ENCODE measurements at regions not wholly inside any gene's neighbourhood (a gene's known extent, or its start where the extent isn't known, plus 50 kb on each side); places are given as distances from the start of the nearest gene placed in this dataset.
"Not testable (repeated sequence)": the region's sequence is repeated elsewhere in the genome, so short reads cannot be mapped to it uniquely, and the experiment has no call there.

DNA sequence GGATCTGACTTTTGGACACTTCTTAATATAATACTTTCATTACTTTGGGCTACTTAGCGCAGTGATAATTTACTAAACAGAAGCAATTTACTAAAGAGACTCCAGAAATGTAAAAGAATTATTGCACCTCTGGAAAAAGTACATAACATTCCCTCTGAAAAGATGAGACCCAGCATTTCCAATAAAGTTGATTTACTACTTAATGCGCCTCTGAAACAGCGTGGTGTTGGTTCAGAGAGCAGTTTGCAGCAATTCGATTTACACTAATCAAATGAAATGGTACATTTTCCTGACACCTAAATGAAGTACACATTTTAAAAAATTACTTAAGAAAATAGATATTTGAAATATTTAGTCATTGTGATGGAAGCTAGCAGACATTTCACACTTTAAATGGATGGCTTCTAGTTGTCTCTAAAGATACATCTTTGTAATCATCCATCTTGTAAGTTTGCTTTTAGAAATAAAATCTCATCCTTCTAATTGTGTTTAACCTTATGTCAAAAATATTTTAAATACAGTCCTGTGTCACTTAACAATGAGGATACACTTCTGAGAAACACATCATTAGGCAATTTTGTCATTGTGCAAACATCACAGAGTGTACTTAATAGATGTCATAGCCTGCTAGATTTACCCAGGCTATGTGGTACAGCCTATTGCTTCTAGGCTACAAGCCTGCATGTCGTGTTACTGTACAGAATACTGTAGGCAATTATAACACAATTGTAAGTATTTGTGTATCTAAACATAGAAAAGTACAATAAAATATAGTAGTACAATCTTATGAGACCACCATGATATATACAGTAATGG, 284.6 kb upstream of the UBE2E3 start:
- intact Hi-C loops (cut with DNase I) = no loop called here
- no peaks in the 10 kb centered on the region for H3K4me1 ChIP-seq
- no peaks in the 10 kb centered on the region for H3K9me3 ChIP-seq
- H3K27me3 ChIP-seq = no peaks in the 10 kb centered on the region
- H3K4me3 ChIP-seq = no peak overlapping the region
- TF ChIP-seq POLR2A (IDR thresholded peaks at IDR 0.05) (no peak), CTCF (IDR thresholded peaks at IDR 0.05) (no peak)
- H3K27ac ChIP-seq = no peak overlapping the region
- no peaks in the 10 kb centered on the region for H3K36me3 ChIP-seq
- DNase-seq (no peak), ATAC-seq (peak; percentile 31 to 86 (median 62))
- 78% methylated on average over 5 of the region's 5 CpGs for WGBS (ENCODE audit: insufficient coverage, low coverage, low lambda C conversion rate, missing lambda C conversion rate)

DNA sequence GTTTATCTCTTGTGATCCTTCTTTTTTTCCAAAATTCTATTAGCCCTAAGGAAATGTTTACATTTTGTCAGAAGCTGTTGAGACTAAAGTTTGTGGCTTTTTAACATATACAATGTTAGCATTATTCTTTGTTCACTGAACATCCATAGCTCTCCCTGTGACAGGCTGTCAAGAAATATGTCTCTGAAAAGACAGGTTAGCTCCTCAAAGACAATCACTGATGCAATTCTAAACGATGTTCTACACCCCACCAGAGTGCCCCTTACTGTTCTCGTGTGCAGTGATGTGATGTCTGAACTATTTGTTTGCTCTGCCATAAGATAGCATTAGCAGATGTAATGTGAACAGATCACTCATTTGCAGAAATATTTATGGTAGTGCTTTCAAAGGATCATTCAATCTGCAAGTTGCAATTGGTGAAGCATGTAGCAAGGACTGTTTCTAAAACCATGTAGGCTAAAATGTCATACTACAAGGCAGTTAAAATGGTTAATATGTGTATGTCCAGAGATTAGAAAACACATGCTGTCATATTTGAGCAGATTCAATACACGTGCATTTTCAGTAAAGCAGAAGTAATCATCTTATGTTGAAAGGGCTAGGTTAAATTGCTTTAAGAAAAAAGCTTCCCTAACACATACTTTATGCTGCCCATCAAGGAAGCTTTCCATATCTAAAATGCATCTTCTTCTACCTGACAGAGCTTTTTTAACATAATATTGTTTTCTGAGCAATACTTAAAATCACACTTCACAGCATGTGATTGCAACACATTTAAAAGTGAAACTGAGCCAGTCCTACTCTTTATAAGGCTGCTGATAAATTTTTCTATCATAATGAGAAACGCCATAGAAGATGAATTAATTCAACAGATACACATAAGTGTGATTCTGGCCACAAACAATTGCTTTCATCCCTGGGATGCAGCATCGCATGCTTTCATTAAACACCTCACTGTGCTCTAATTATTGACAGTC, 285.7 kb upstream of the UBE2E3 start:
- intact Hi-C loops (cut with DNase I) = no loop called here
- DNase-seq (no peak), ATAC-seq (peak in 1 of 4 donors; percentile 40)
- no peaks in the 10 kb centered on the region for H3K9me3 ChIP-seq
- H3K27me3 ChIP-seq = no peaks in the 10 kb centered on the region
- no peaks in the 10 kb centered on the region for H3K36me3 ChIP-seq
- H3K27ac ChIP-seq = no peak overlapping the region
- 35% methylated on average over 5 of the region's 5 CpGs for WGBS (ENCODE audit: insufficient coverage, low coverage, low lambda C conversion rate, missing lambda C conversion rate)
- no peak overlapping the region for H3K4me3 ChIP-seq
- TF ChIP-seq POLR2A (IDR thresholded peaks at IDR 0.05) (no peak), CTCF (IDR thresholded peaks at IDR 0.05) (no peak)
- H3K4me1 ChIP-seq = no peaks in the 10 kb centered on the region

- ATAC-seq (no peak), DNase-seq (no peak)
- H3K4me3 ChIP-seq = no peak overlapping the region
- WGBS (ENCODE audit: insufficient coverage, low coverage, low lambda C conversion rate, missing lambda C conversion rate) = 89% methylated on average over 7 of the region's 7 CpGs
- intact Hi-C loops (cut with DNase I) = no loop called here
- no peaks in the 10 kb centered on the region for H3K27me3 ChIP-seq
- no peak overlapping the region for H3K27ac ChIP-seq
- TF ChIP-seq CTCF (IDR thresholded peaks at IDR 0.05) = no peak
- TF ChIP-seq POLR2A (IDR thresholded peaks at IDR 0.05) = no peak
- no peaks in the 10 kb centered on the region for H3K9me3 ChIP-seq
- H3K4me1 ChIP-seq = peaks cover 0 to 5% (median 0%) of the 10 kb centered on the region in 4 donors
- H3K36me3 ChIP-seq = peaks cover 0 to 2% (median 0%) of the 10 kb centered on the region in 4 donors
Measured at GRCh38 chr2:180692322-180692721, 288.1 kb upstream of the UBE2E3 start.

DNA sequence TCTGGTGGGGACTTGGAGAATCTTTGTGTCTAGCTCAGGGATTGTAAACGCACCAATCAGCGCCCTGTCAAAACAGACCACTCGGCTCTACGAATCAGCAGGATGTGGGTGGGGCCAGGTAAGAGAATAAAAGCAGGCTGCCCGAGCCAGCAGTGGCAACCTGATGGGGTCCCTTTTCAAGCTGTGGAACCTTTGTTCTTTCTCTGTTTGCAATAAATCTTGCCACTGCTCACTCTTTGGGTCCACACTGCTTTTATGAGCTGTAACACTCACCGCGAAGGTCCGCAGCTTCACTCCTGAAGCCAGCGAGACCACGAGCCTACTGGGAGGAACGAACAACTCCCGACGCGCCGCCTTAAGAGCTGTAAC, 288.6 kb upstream of the UBE2E3 start:
- H3K36me3 ChIP-seq, DNase-seq: not testable (repeated sequence)

DNA sequence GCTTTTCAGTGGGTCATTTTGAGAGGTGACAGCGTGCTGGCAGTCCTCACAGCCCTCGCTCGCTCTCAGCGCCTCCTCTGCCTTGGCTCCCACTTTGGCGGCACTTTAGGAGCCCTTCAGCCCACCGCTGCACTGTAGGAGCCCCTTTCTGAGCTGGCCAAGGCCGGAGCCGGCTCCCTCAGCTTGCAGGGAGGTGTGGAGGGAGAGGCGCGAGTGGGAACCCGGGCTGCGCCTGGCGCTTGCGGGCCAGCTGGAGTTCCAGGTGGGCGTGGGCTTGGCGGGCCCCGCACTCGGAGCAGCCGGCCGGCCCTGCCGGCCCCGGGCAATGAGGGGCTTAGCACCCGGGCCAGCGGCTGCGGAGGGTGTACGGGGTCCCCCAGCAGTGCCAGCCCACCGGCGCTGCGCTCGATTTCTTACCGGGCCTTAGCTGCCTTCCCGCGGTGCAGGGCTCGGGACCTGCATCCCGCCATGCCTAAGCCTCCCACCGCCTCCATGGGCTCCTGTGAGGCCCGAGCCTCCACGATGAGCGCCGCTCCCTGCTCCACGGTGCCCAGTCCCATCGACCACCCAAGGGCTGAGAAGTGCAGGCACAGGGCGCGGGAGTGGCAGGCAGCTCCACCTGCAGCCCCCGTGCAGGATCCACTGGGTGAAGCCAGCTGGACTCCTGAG, 289.1 kb upstream of the UBE2E3 start:
- intact Hi-C loops (cut with DNase I); H3K36me3 ChIP-seq; H3K9me3 ChIP-seq; H3K27me3 ChIP-seq; ATAC-seq; H3K27ac ChIP-seq; DNase-seq; H3K4me1 ChIP-seq; H3K4me3 ChIP-seq: not testable (repeated sequence)
- WGBS (ENCODE audit: insufficient coverage, low coverage, low lambda C conversion rate, missing lambda C conversion rate) = 100% methylated on average over 1 of the region's 45 CpGs

More for the DNA sequence above, 288.6 kb upstream of the UBE2E3 start:
- ATAC-seq; intact Hi-C loops (cut with DNase I); H3K4me1 ChIP-seq; H3K27me3 ChIP-seq; H3K4me3 ChIP-seq; H3K27ac ChIP-seq; H3K9me3 ChIP-seq: not testable (repeated sequence)
- WGBS (ENCODE audit: insufficient coverage, low coverage, low lambda C conversion rate, missing lambda C conversion rate) = 98% methylated on average over 6 of the region's 15 CpGs

All from right lobe of liver (tissue), 6 donors.